H9 (cell line): ENCODE measurements at regions not wholly inside any gene's neighbourhood (a gene's known extent, or its start where the extent isn't known, plus 50 kb on each side); places are given as distances from the start of the nearest gene placed in this dataset.

ENCODE experiments used
- DNase-seq: peaks from one replicate; pipeline ENCODE4 v3.0.0-alpha.2; 2017
- H2AFZ ChIP-seq: one replicate; pipeline ENCODE4 v1.6.1; 2013; ENCODE audit warnings: mild to moderate bottlenecking, low read length, control low read depth, moderate library complexity
- H2AK5ac ChIP-seq: 2 replicates; pipeline ENCODE4 v1.6.1; 2013; ENCODE audit warnings: low read length, control low read depth, mixed read lengths; ENCODE audit not compliant: insufficient read length
- H2BK120ac ChIP-seq: one replicate; pipeline ENCODE4 v1.6.1; 2013; ENCODE audit warnings: low read depth, mild to moderate bottlenecking, low read length, control low read depth, inconsistent platforms; ENCODE audit not compliant: poor library complexity, severe bottlenecking
- H2BK12ac ChIP-seq: 2 replicates; pipeline ENCODE4 v1.6.1; 2013; ENCODE audit warnings: low read length, control low read depth, mixed read lengths, low read depth; ENCODE audit not compliant: insufficient read length
- H2BK15ac ChIP-seq: 2 replicates; pipeline ENCODE4 v1.6.1; 2013; ENCODE audit warnings: low read depth, low read length, control low read depth
- H2BK20ac ChIP-seq: one replicate; pipeline ENCODE4 v1.6.1; 2013; ENCODE audit warnings: low read depth, mild to moderate bottlenecking, low read length, control low read depth, inconsistent platforms; ENCODE audit not compliant: poor library complexity, severe bottlenecking
- H2BK5ac ChIP-seq: 2 replicates; pipeline ENCODE4 v1.6.1; 2013; ENCODE audit warnings: low read length, control low read depth, mixed read lengths; ENCODE audit not compliant: insufficient read length
- H3K14ac ChIP-seq: 2 replicates; pipeline ENCODE4 v1.6.1; 2013; ENCODE audit warnings: low read length, control low read depth; ENCODE audit not compliant: insufficient read depth
- H3K18ac ChIP-seq: 2 replicates; pipeline ENCODE4 v1.6.1; 2013; ENCODE audit warnings: low read depth, mild to moderate bottlenecking, mixed read lengths, low read length, control low read depth; ENCODE audit not compliant: insufficient read length
- H3K23ac ChIP-seq: 2 replicates; pipeline ENCODE4 v1.6.1; 2013; ENCODE audit warnings: low read length, control low read depth, mixed read lengths, low read depth; ENCODE audit not compliant: insufficient read length
- H3K23me2 ChIP-seq: 2 replicates; pipeline ENCODE4 v1.6.1; 2013; ENCODE audit warnings: low read depth, mild to moderate bottlenecking, mixed read lengths, low read length, control low read depth; ENCODE audit not compliant: insufficient read length, poor library complexity, severe bottlenecking
- H3K27ac ChIP-seq: 2 replicates; pipeline ENCODE4 v1.5.1; 2013; ENCODE audit warnings: low read length, control low read depth, mixed read lengths, low read depth; ENCODE audit not compliant: insufficient read length
- H3K27me3 ChIP-seq: 2 replicates; pipeline ENCODE4 v1.6.1; 2013; ENCODE audit warnings: low read length, control low read depth, inconsistent platforms; ENCODE audit not compliant: insufficient read depth
- H3K4ac ChIP-seq: 2 replicates; pipeline ENCODE4 v1.6.1; 2013; ENCODE audit warnings: low read depth, mild to moderate bottlenecking, control low read depth, inconsistent platforms, low read length, moderate library complexity
- H3K4me1 ChIP-seq: 2 replicates; pipeline ENCODE4 v1.6.1; 2013; ENCODE audit warnings: low read length, control low read depth, inconsistent platforms; ENCODE audit not compliant: insufficient read depth
- H3K4me2 ChIP-seq: 2 replicates; pipeline ENCODE4 v1.6.1; 2013; ENCODE audit warnings: low read length, control low read depth, mixed read lengths; ENCODE audit not compliant: insufficient read length, insufficient read depth
- H3K56ac ChIP-seq: 2 replicates; pipeline ENCODE4 v1.6.1; 2013; ENCODE audit warnings: low read depth, mild to moderate bottlenecking, mixed read lengths, low read length, control low read depth; ENCODE audit not compliant: insufficient read length
- H3K79me1 ChIP-seq: 2 replicates; pipeline ENCODE4 v1.6.1; 2013; ENCODE audit warnings: low read depth, mild to moderate bottlenecking, moderate library complexity, low read length, control low read depth, inconsistent platforms; ENCODE audit not compliant: insufficient read depth, poor library complexity, severe bottlenecking
- H3K79me2 ChIP-seq: 2 replicates; pipeline ENCODE4 v1.6.1; 2013; ENCODE audit warnings: low read length, control low read depth, inconsistent platforms; ENCODE audit not compliant: insufficient read depth
- H3K9ac ChIP-seq: 2 replicates; pipeline ENCODE4 v1.6.1; 2013; ENCODE audit warnings: low read length, control low read depth, mixed read lengths; ENCODE audit not compliant: insufficient read length; ENCODE audit errors: extremely low read depth
- H3K9me3 ChIP-seq: one replicate; pipeline ENCODE4 v1.6.1; 2013; ENCODE audit warnings: low read depth, low read length, inconsistent platforms; ENCODE audit not compliant: control insufficient read depth
- H3T11ph ChIP-seq: one replicate; pipeline ENCODE4 v1.6.1; 2013; ENCODE audit warnings: mild to moderate bottlenecking, low read length, control low read depth, inconsistent platforms
- H4K20me1 ChIP-seq: one replicate; pipeline ENCODE4 v1.6.1; 2013; ENCODE audit not compliant: control insufficient read depth, insufficient read length, insufficient read depth
- H4K5ac ChIP-seq: 2 replicates; pipeline ENCODE4 v1.6.1; 2013; ENCODE audit warnings: low read depth, mild to moderate bottlenecking, mixed read lengths, low read length, control low read depth; ENCODE audit not compliant: insufficient read length
- H4K8ac ChIP-seq: replicated peaks from 2 replicates; pipeline ENCODE4 v1.6.1; 2013; ENCODE audit warnings: low read length, control low read depth, mixed read lengths, low read depth; ENCODE audit not compliant: insufficient read length
- H4K91ac ChIP-seq: 2 replicates; pipeline ENCODE4 v1.6.1; 2013; ENCODE audit warnings: low read depth, mild to moderate bottlenecking, moderate library complexity, mixed read lengths, low read length, control low read depth; ENCODE audit not compliant: insufficient read length
- H3K27ac Mint-ChIP-seq, 3 experiments: 2 replicates in 2 of 3; 3 replicates in 1 of 3; pipeline ENCODE4 v1.8.0; 2020 to 2021; ENCODE audit warnings: mixed read lengths in 3 of 3, mild to moderate bottlenecking in 1 of 3, moderate library complexity in 1 of 3
- H3K27me3 Mint-ChIP-seq: 2 replicates; pipeline ENCODE4 v1.8.0; 2021; ENCODE audit warnings: low read depth, mild to moderate bottlenecking, moderate library complexity, mixed read lengths
- H3K36me3 Mint-ChIP-seq, 3 experiments: 2 replicates in 2 of 3; 3 replicates in 1 of 3; pipeline ENCODE4 v1.8.0; 2020 to 2021; ENCODE audit warnings: low read depth in 3 of 3, mixed read lengths in 3 of 3; ENCODE audit not compliant: insufficient read depth in 1 of 3
- H3K4me1 Mint-ChIP-seq, 2 experiments: 2 replicates each; pipeline ENCODE4 v1.8.0; 2020; ENCODE audit warnings: mixed read lengths in 2 of 2
- H3K4me3 Mint-ChIP-seq, 2 experiments: 2 replicates in 1 of 2; 3 replicates in 1 of 2; pipeline ENCODE4 v1.8.0; 2020 to 2021; ENCODE audit warnings: mild to moderate bottlenecking in 2 of 2, mixed read lengths in 2 of 2, moderate library complexity in 1 of 2
- H3K9me3 Mint-ChIP-seq, 2 experiments: 2 replicates in 1 of 2; 3 replicates in 1 of 2; pipeline ENCODE4 v1.8.0; 2020; ENCODE audit warnings: mild to moderate bottlenecking in 2 of 2, mixed read lengths in 2 of 2, moderate library complexity in 1 of 2
- CTCF ChIP-seq: fragments of 200-600 bp; sonication (generic); conservative IDR thresholded peaks from 3 replicates; pipeline ENCODE4 v1.8.0; 2021; ENCODE audit warnings: antibody characterized with exemption, mild to moderate bottlenecking
- WGBS: extraction: QIAGEN DNeasy Blood & Tissue Kit; methylation state at CpG from one replicate; pipeline ENCODE4 v1.1.7; 2013; ENCODE audit warnings: missing lambda C conversion rate, low lambda C conversion rate, mixed read lengths; ENCODE audit not compliant: insufficient read length; ENCODE audit errors: extremely low coverage; 5-methylcytosine and 5-hydroxymethylcytosine counted together

- Histone ChIP-seq H4K5ac (no peak overlapping the region), H3K9ac (no peak overlapping the region), H3T11ph (no peak overlapping the region), H3K56ac (no peak overlapping the region), H2BK20ac (no peak overlapping the region), H3K18ac (no peak overlapping the region), H2BK12ac (no peak overlapping the region), H2AK5ac (no peak overlapping the region), H3K9me3 (no peaks in the 10 kb centered on the region), H4K91ac (no peak overlapping the region), H3K23me2 (no peaks in the 10 kb centered on the region), H3K27me3 (no peaks in the 10 kb centered on the region), H2BK120ac (no peak overlapping the region), H3K14ac (no peak overlapping the region), H4K20me1 (no peaks in the 10 kb centered on the region), H3K4ac (no peak overlapping the region), H3K27ac (no peak overlapping the region), H2BK15ac (no peak overlapping the region), H3K23ac (no peak overlapping the region), H3K79me1 (no peaks in the 10 kb centered on the region), H2AFZ (no peak overlapping the region), H3K79me2 (no peaks in the 10 kb centered on the region), H3K4me1 (peaks cover 3% of the 10 kb centered on the region; the same call in 1 of the 2 replicates), H2BK5ac (no peak overlapping the region), H3K4me2 (no peak overlapping the region), H4K8ac (no peak overlapping the region)
- Mint-ChIP-seq H3K9me3 (no peaks in the 10 kb centered on the region), H3K4me3 (no peak overlapping the region), H3K27ac (no peak overlapping the region), H3K4me1 (peaks cover 16 to 17% of the 10 kb centered on the region in 2 experiments), H3K27me3 (peaks cover 42% of the 10 kb centered on the region), H3K36me3 (no peaks in the 10 kb centered on the region)
- WGBS: no CpG with 5 or more reads among the region's 4 CpGs
- DNase-seq: no peak
- TF ChIP-seq CTCF: no peak
These were observed 448.9 kb upstream of the ZMIZ1 start for GRCh38 chr10:78619896-78620295.
